Suprapubic skin (tissue), 4 donors: ENCODE measurements at regions not wholly inside any gene's neighbourhood (a gene's known extent, or its start where the extent isn't known, plus 50 kb on each side); places are given as distances from the start of the nearest gene placed in this dataset.

Source experiments
- DNase-seq, 2 donors: peaks; one replicate each; pipeline ENCODE4 v3.0.0-alpha.2; 2019; ENCODE audit warnings: low spot score in 2 of 2
- H3K27ac ChIP-seq: fragments of 200-600 bp; sonication (generic); one replicate; pipeline ENCODE4 v1.5.1; 2019
- H3K27me3 ChIP-seq: fragments of 200-600 bp; sonication (generic); one replicate; pipeline ENCODE4 v1.5.1; 2019
- H3K36me3 ChIP-seq: fragments of 200-600 bp; sonication (generic); one replicate; pipeline ENCODE4 v1.5.1; 2019
- H3K4me1 ChIP-seq: fragments of 200-600 bp; sonication (generic); one replicate; pipeline ENCODE4 v1.5.1; 2019
- H3K4me3 ChIP-seq: fragments of 200-600 bp; sonication (generic); one replicate; pipeline ENCODE4 v1.5.1; 2019; ENCODE audit warnings: mild to moderate bottlenecking
- H3K9me3 ChIP-seq: fragments of 200-600 bp; sonication (generic); one replicate; pipeline ENCODE4 v1.5.1; 2019
- EP300 ChIP-seq: sonication (generic); formaldehyde crosslinking; IDR thresholded peaks from one replicate; pipeline ENCODE4 v1.6.1; 2017; ENCODE audit warnings: antibody characterized with exemption
- POLR2A ChIP-seq, 2 donors: fragments of 450-650 bp; IDR thresholded peaks; one replicate each; pipeline ENCODE4 v1.6.1; 2017; ENCODE audit warnings: antibody characterized with exemption in 2 of 2, mild to moderate bottlenecking in 2 of 2, moderate library complexity in 2 of 2
- POLR2AphosphoS5 ChIP-seq, 3 donors: sonication (generic); formaldehyde crosslinking; IDR thresholded peaks; one replicate each; pipeline ENCODE4 v1.6.1; 2017; ENCODE audit warnings: antibody characterized with exemption in 3 of 3
- WGBS: methylation state at CpG from one replicate; pipeline ENCODE4 v1.1.5; 2018; 5-methylcytosine and 5-hydroxymethylcytosine counted together
- TF ChIP-seq, protein P1 (sequence below), 2 donors: fragments of 200-600 bp in 1 of 2; fragments of 450-650 bp in 1 of 2; sonication (generic) in 1 of 2; IDR thresholded peaks; one replicate each; pipeline ENCODE4 v1.5.1; 2016 to 2019; ENCODE audit warnings: antibody characterized with exemption in 2 of 2, mild to moderate bottlenecking in 1 of 2, moderate library complexity in 1 of 2

DNA sequence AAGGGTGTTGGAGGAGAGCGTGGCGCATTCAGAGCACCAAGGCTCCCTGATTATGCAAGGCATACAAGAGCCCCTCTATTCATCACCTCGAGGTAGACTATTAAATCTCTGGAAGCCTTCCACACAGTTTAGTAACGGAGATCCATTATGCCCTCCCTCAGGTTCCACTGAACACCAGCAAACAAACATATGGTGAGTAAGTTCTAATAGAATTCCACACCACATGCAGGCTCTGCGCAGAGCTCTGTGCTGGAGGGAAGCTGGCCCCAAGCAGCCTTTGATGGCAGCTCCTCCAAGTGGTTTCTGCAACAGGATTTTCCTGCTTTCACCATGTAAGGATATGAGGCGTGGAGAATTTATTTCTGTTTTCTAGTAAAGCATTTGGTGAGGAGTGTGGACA, 238.6 kb downstream of the C1D start:
- DNase-seq = no peak
- Histone ChIP-seq H3K36me3 (no peaks in the 10 kb centered on the region), H3K27ac (no peak overlapping the region), H3K4me1 (peaks cover 4% of the 10 kb centered on the region), H3K4me3 (no peak overlapping the region), H3K27me3 (no peaks in the 10 kb centered on the region), H3K9me3 (no peaks in the 10 kb centered on the region)
- no peak for TF ChIP-seq POLR2AphosphoS5 (IDR thresholded peaks at IDR 0.05)
- TF ChIP-seq EP300 = no peak
- TF ChIP-seq POLR2A (IDR thresholded peaks at IDR 0.05) = no peak
- WGBS = 72% methylated on average over 6 of the region's 6 CpGs

DNA sequence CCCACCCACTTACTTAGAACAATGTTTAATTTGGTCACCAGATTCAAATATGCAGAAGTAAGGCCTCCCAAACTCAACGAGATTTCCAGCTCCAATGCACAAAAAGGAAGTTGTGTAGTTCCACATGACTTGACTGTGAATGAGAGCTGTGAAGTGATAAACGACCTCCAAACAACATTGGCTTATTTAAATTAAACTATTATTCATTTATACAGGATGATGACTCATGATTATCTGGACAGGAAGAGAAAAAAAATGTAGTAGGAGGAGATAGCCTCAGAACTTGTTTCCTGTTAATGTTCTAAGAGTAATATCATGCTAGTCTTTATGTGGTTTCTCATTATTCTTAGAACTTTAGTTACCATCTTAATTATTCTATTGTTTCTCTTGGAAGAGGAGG, 237.3 kb downstream of the C1D start:
- Histone ChIP-seq H3K9me3 (no peaks in the 10 kb centered on the region), H3K27me3 (no peaks in the 10 kb centered on the region), H3K36me3 (no peaks in the 10 kb centered on the region), H3K4me3 (no peak overlapping the region), H3K27ac (no peak overlapping the region), H3K4me1 (peaks cover 4% of the 10 kb centered on the region)
- no peak for TF ChIP-seq POLR2AphosphoS5 (IDR thresholded peaks at IDR 0.05)
- TF ChIP-seq POLR2A (IDR thresholded peaks at IDR 0.05) = no peak
- TF ChIP-seq, protein P1, sequence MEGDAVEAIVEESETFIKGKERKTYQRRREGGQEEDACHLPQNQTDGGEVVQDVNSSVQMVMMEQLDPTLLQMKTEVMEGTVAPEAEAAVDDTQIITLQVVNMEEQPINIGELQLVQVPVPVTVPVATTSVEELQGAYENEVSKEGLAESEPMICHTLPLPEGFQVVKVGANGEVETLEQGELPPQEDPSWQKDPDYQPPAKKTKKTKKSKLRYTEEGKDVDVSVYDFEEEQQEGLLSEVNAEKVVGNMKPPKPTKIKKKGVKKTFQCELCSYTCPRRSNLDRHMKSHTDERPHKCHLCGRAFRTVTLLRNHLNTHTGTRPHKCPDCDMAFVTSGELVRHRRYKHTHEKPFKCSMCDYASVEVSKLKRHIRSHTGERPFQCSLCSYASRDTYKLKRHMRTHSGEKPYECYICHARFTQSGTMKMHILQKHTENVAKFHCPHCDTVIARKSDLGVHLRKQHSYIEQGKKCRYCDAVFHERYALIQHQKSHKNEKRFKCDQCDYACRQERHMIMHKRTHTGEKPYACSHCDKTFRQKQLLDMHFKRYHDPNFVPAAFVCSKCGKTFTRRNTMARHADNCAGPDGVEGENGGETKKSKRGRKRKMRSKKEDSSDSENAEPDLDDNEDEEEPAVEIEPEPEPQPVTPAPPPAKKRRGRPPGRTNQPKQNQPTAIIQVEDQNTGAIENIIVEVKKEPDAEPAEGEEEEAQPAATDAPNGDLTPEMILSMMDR (IDR thresholded peaks at IDR 0.05) = no peak
- DNase-seq = no peak
- 23% methylated on average over 2 of the region's 2 CpGs for WGBS

DNA sequence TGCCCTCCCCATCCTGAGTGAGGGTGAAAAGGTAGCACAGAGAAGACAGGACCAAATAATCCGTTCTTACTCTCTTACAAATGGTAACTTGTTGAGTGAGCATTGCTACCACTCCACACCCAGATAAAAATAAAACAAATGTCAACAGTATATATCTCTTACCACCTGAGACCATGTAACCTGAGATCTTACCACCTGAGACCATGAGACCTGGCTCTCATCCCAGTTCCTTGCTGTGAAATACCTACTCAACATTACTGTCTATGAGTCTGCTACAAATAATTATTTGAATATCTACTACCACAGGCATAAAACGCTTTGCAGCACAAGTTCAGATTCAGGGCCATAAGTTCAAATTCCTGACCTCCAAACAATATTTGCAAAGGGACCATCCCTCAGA, 234.7 kb downstream of the C1D start:
- no peaks in the 10 kb centered on the region for H3K27me3 ChIP-seq
- TF ChIP-seq POLR2A (IDR thresholded peaks at IDR 0.05) (no peak), POLR2AphosphoS5 (IDR thresholded peaks at IDR 0.05) (no peak), EP300 (no peak)
- TF ChIP-seq, protein P1 (IDR thresholded peaks at IDR 0.05) = no peak
- peaks cover 4% of the 10 kb centered on the region for H3K4me1 ChIP-seq
- whole genome bisulfite sequencing = 69% methylated on average over 2 of the region's 2 CpGs
- H3K36me3 ChIP-seq = no peaks in the 10 kb centered on the region
- no peak overlapping the region for H3K4me3 ChIP-seq
- no peaks in the 10 kb centered on the region for H3K9me3 ChIP-seq
- no peak for DNase-seq
- H3K27ac ChIP-seq = no peak overlapping the region

DNA sequence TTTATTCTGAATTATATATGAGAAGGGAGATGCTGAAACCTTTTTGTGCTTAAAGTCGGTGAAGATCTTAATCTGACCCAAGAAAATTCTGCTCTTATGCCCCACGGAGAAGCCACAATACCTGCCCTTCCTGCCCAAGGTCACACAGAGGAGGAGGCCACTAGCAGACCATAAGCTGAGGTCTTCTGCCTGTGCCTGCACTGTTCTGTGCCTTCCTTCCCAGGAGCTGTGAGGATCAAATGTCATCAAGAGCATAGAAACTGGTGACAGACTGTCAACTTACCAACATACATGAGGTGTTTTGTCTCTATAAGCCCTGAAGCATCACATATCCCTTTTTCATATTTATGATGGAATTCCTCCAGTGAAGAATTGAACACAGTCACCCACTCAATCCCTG, 233.3 kb downstream of the C1D start:
- WGBS = 86% methylated on average over 2 of the region's 2 CpGs
- no peak overlapping the region for H3K27ac ChIP-seq

DNA sequence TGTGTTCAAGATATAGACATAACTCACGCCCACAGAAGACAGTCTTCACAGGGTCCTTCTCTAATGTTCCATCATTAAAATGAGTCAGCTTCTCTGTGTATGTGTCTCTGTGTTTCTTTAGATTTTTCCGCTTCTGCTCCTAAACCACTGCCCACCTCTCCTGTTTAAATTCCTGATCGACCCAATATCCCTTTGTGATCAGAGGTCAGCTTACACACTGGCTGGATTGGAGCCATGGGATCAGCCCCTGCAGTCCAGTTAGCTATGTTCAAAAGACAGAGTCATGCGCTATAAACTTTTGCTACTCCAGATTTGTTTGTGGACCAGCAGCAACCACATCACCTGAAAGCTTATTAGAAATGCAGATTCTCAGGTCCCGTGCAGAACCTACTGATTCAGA, 229.2 kb downstream of the C1D start:
- no peaks in the 10 kb centered on the region for H3K27me3 ChIP-seq
- H3K36me3 ChIP-seq = no peaks in the 10 kb centered on the region
- no peaks in the 10 kb centered on the region for H3K4me1 ChIP-seq
- TF ChIP-seq, protein P1 (IDR thresholded peaks at IDR 0.05) = no peak
- no peak for TF ChIP-seq POLR2A (IDR thresholded peaks at IDR 0.05)
- TF ChIP-seq EP300 = no peak
- TF ChIP-seq POLR2AphosphoS5 (IDR thresholded peaks at IDR 0.05) = no peak
- H3K4me3 ChIP-seq = no peak overlapping the region
- H3K9me3 ChIP-seq = no peaks in the 10 kb centered on the region
- no peak for DNase-seq
- WGBS = 94% methylated on average over 5 of the region's 5 CpGs
- H3K27ac ChIP-seq = no peak overlapping the region

More for the DNA sequence above, 233.3 kb downstream of the C1D start:
- no peak for DNase-seq
- Histone ChIP-seq H3K4me1 (peaks cover 4% of the 10 kb centered on the region), H3K9me3 (no peaks in the 10 kb centered on the region), H3K27me3 (no peaks in the 10 kb centered on the region), H3K4me3 (no peak overlapping the region), H3K36me3 (no peaks in the 10 kb centered on the region)
- TF ChIP-seq POLR2AphosphoS5 (IDR thresholded peaks at IDR 0.05) (no peak), EP300 (no peak), POLR2A (IDR thresholded peaks at IDR 0.05) (no peak)
- TF ChIP-seq, protein P1 (IDR thresholded peaks at IDR 0.05) = no peak

DNA sequence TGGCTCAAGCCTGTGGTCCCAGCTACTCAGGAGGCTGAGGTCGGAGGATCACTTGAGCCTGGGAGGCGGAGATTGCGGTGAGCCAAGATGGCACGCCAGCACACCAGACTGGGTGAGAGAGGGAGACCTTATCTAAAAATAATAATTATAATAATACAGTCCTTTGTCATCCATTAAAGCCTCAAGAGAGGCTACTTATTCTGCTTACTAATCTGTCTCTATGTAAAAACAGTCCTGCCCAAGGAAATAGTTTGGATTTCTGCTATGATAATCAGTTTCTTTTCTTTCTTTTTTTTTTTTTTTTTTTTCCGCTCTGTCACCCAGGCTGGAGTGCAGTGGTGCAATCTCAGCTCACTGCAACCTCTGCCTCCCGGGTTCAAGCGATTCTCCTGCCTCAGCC, 228.3 kb downstream of the C1D start:
- no peak for TF ChIP-seq POLR2AphosphoS5 (IDR thresholded peaks at IDR 0.05)
- no peak for TF ChIP-seq EP300
- TF ChIP-seq, protein P1 (IDR thresholded peaks at IDR 0.05) = no peak
- no peak for TF ChIP-seq POLR2A (IDR thresholded peaks at IDR 0.05)
- Histone ChIP-seq H3K4me1 (no peaks in the 10 kb centered on the region), H3K9me3 (no peaks in the 10 kb centered on the region), H3K36me3 (no peaks in the 10 kb centered on the region), H3K27me3 (no peaks in the 10 kb centered on the region), H3K27ac (no peak overlapping the region), H3K4me3 (no peak overlapping the region)
- no peak for DNase-seq
- WGBS = 80% methylated on average over 7 of the region's 7 CpGs
